SIG-M5 treated with dmso at 0.1 percent for 504 hours (cell line): ENCODE measurements at regions not wholly inside any gene's neighbourhood (a gene's known extent, or its start where the extent isn't known, plus 50 kb on each side); places are given as distances from the start of the nearest gene placed in this dataset.
"Not testable (repeated sequence)": the region's sequence is repeated elsewhere in the genome, so short reads cannot be mapped to it uniquely, and the experiment has no call there.

Experiments used
- DNase-seq: peaks from one replicate; lab custom pipeline; 2025; ENCODE audit not compliant: unreplicated experiment; lab: John Stamatoyannopoulos, UW

DNA sequence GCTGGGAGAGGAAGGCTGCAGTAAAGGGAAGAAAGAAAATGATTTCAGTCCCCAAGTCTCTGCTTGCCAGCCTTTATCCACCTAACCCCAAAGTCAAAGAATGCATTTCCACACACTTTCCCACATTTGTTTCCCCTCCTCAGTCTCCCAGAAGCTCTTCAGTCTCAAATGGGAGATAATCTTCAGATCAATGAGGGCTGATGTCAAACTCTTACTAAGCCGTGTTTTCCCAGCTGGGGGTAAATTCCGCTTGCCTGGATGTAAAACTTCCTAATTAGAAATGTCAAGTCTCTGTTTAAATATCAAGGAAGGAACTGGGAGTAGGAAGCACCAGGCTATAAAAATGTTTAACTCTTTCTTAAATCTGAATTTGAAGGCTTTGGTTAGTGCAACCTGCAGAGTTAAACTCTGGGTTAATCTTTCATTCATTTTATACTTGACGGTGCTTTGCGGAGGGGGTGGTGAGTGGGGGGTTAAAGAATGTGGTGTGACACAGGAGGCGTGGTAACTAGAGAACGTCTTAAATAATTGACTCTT, 601.4 kb upstream of the ACTRT1 start:
- DNase-seq: no peak

DNA sequence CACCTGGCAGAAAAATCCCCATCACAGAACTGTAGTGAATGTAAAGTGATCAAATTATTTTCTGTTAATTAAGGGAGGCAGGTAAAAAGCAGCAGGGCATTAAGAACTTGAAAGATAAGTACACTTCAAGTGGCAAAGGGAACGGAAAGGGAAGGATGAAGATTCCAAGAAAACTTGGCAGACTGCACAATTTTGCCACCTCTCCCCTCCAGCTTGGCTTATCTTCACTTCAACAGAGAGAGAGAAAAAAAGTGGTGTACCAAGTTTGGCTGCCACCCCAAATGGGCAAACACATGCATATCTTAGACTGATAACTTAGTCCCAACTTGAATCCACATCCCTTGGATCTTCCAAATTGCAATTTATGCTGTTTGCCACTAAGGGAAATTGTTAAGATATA, 598.1 kb upstream of the ACTRT1 start:
- no peak for DNase-seq

DNA sequence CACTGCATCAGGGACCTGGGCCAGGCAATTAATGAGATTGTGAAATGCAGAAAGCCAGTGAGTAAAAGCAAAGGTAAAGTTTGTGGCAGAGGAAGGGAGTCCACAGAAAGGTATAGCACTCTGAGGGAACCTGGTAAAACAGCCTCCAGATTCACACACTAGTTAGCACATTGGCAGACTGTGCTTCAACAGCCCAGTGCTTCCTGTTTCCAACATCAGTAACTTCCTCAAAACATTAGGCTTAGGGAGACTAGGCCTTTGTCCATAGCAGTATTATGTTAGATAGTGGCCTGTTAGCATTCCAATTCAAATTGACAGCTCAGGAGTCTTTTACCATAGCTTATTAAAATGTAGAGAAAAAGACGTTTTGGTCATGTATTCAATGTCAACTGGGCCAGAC, 582.6 kb upstream of the ACTRT1 start:
- no peak for DNase-seq

DNA sequence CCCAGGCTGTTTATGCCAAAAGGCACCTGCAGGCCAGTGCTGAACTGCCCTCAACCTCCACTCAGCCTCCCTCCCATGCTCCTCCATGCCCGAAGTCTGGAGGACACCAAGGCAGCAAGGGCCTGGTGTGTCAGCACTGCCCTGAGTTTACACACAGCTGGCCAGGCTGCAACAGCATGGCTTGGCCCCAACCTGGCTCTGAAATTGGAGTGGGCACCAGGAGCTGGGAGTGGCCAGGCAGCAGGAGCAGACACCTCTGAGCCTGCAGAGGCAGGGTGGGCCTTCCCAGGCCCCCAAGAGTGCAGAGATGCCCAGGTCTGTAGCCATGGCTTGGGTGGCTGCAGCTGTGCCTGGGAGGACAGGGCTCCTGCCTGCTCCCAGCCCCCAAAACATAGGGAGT, 571.2 kb upstream of the ACTRT1 start:
- DNase-seq: no peak

DNA sequence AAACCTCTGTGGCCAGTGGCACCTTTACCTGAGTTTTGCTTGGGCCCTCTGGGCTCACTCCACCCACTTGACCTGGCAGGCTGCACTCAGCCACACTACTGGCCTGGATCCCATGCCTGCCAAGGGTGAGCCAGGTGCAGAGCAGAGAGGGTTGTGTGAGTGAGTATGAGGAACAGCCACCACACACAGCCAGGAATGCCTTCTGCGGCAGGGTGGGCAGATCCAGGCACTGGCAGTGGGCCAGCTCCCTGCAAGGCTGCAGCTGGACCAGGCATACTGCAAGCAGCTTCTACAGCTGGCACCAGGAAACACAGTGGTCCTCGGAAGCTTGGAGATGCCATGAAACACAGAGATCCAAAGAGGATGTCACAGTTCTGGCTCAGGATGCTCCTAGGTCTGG, 570.1 kb upstream of the ACTRT1 start:
- no peak for DNase-seq

DNA sequence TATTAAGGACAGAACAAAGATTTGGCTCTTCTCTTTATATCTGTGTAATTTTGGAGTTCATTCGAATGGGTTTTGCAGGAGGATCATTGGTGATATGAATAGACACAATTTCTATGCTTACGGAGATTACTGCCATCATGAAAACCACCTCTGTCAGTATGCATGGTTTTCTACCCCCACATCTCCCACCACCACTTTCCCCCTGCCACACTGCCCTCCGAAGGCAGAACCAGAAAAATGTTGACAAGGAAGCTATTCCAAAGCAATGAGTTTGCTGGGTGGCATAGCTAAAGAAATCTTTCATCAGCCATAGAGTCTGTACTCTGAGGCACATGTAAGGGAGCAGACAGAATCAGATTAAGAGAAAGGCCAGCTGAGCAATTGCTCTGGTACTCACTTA, 567.3 kb upstream of the ACTRT1 start:
- DNase-seq: no peak

DNA sequence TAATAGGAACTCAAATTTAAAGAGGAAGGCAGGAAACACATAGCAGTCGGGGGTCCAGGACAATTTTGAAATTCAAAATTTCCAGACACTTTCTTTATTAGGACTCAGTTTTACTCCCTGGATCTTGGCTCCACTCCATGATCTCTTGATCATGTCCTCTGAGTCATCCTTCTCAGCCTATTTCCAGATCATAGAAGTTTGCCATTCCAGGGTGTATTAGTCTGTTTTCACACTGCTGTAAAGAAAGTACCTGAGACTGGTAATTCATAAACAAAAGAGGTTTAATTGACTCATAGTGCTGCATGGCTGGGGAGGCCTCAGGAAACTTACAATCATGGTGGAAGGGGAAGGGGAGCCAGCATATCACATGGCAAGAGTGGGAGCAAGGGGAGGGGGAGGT, 564.7 kb upstream of the ACTRT1 start:
- DNase-seq: no peak

DNA sequence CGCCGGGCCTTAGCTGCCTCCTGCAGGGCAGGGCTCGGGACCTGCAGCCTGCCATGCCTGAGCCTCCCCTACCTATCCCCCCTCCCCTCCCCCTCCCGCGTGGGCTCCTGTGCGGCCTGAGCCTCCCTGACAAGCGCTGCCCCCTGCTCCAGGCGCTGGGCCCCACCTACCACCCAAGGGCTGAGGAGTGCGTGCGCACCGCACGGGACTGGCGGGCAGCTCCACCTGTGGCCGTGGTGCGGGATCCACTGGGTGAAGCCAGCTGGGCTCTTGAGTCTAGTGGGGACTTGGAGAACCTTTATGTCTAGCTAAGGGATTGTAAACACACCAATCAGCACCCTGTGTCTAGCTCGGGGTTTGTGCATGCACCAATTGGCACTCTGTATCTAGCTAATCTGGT, 554.6 kb upstream of the ACTRT1 start:
- not testable (repeated sequence) for DNase-seq

DNA sequence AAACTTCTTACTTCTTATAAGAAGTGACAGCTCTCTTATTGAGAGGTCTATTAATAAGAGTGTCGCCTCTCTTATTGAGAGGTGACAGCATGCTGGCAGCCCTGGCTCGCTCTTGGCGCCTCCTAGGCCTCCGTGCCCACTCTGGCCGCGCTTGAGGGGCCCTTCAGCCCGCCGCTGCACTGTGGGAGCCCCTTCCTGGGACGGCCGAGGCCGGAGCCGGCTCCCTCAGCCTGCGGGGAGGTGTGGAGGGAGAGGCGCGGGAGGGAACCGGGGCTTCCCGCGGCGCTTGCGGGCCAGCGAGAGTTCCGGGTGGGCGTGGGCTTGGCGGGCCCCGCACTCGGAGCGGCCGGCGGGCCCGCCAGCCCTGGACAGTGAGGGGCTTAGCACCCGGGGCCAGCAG, 554.2 kb upstream of the ACTRT1 start:
- not testable (repeated sequence) for DNase-seq

DNA sequence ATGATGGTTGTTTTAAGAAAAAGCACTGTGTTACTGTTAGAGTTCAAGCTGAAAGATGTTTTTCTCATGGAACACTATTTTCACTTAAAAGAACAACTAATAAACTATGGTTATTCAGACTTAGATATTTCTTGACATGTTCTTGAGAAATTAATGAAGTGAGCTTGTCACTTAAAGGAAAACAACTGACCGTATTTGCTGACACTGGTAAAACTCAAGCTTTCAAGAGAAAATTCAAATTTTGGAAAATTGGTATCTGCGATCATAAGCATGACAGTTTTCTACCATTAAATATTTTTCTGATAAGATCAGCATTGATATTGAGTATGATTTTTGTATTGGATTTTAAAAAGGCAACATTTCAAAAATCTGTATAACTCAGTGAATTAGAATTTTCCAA, 549.5 kb upstream of the ACTRT1 start:
- DNase-seq: no peak

DNA sequence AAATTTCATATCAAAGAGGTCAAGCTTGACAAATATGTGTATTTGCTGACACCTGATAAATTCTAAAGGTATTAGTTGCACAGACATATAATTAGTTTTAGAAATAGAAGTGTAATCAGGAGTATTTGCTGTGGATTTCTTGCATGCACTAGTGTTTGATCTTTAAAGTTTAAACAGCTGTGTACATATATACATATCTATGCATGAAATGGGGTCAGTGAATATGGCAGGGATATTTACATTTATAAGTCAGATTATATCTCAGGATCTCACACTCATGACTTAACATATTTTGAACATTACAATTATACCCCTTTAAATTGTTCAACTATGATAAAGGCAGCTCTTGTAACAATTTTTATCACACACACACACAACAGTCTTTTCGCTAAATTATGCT, 547.4 kb upstream of the ACTRT1 start:
- no peak for DNase-seq

DNA sequence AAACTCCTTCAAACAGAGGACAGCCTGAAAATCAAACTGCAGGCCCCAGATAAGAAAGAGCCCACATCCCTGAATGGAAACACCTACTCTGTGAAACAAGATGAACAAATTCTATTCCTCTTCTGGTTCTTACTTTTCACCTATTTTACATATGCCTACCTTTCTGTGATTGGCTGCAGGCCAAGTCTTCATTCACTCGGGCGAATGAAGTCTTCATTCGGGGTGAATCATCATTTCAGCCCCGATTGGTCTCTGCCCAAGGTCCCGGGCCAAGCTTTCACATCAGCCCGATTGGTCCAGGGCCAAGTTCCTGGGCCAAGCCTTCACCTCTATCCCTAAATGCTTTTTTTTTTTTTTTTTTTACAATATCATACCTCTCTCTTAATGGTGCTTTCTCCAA, 529.8 kb upstream of the ACTRT1 start:
- DNase-seq: no peak

DNA sequence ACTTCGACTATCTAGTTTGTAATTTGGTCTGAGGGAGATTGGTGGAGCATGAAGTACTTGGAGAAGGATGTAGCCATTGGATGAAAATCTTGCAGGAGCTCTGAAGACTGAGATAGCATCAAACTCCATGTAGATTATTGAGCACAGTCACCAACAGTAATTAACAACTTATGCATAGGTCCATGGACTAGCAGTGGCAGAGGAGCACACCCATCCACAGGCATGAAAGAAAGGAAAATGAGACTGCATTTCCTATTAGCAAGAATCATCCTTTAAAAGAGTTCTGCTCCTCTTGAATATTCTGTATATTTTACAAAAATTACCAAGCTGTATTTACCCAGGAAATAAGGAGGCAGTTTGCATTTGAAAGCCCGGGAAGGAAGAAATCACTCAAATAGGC, 529.4 kb upstream of the ACTRT1 start:
- no peak for DNase-seq

DNA sequence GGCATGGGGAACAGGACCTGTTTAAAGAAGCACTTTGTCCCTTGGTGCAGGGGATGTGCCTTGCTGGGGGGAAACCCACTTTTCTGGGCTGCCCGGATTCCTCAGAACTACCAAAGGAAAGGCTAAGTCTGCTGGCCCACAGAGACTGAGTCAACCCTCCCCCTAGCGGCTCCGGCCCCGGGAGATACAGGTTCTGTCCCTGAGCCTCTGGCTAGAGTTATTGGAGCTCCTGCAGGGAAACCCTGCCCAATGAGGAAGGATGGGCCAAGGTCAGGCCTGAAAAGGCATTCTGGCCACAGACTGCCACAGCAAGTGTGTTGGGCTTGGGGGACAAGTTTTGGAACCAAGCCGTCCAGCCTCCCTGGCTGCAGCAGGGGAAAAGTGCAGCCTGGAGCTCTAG, 490.9 kb upstream of the ACTRT1 start:
- DNase-seq: no peak

DNA sequence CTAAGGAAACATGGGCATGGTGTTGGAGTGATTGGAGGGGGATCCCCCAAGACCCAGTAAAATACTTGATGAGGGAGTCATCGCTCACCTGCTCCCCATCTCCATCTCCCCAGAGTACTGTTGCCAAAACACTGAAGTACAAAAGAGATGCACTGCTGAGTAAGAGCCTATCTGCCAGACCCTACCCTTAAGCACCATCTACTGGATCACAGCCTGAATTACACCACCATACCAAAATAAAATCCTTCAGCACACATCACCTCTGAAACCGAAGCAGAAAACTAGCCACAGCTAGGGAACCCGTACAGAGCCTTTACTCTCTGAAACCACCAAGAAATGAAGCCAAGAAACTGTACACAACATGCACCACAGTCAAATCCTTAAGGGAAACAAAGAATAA, 466.3 kb upstream of the ACTRT1 start:
- DNase-seq: peak; percentile 6

DNA sequence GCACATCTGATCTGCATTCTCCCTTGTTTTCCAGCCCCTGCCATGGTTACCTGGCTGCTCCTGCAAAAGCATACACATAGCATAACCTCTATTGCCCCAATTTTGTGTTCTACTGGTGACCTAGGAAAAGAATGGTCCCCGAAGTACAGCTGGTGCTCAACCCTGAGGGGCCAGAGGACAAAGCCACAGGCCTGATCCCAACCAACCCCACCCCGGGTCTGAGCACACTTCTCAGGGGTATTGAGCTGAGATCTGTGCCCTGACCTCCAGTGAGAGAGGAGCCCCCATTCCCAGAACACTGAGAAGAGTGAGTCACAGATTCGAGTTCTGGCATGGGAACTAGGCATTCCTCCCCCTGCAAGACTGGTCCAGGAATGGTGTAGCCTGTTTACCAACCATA, 465.5 kb upstream of the ACTRT1 start:
- DNase-seq: no peak

DNA sequence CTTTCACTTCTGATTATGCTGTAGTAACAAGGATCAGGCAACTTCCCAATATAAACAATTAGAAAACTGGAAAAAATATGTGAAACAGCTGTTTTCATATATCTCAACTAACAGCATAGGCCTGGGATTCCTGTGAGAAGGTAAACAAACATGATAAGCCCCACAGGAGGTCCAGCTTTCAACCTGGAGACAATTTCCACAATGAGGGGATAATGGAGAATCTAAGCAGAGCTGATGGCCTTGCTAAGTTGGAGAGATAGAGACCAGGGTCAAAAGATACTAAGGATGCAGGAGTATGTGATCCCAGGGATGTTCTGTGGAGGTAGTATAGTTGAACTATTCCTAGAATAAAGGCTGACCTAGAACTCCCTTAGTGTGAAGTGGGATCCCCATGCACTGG, 452.3 kb upstream of the ACTRT1 start:
- DNase-seq: no peak

DNA sequence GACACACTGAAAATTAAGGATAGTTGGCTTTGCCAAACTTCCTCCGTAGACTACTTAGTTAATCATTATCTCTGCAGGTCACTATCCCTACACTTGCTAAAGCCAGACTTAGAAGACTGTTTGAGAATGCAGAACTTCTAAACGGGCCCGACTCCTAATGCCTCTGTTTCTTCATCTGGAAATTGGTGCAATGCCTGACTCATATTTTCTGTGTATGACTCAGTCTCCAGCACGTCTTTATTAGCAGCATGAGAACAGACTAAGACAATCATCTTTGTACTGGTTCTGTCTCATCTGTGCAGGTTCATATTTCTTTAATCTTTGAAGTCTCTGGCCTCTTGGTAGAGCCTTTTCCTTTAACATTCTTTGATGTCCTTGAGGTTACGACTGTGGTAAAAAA, 411.9 kb upstream of the ACTRT1 start:
- DNase-seq: no peak

DNA sequence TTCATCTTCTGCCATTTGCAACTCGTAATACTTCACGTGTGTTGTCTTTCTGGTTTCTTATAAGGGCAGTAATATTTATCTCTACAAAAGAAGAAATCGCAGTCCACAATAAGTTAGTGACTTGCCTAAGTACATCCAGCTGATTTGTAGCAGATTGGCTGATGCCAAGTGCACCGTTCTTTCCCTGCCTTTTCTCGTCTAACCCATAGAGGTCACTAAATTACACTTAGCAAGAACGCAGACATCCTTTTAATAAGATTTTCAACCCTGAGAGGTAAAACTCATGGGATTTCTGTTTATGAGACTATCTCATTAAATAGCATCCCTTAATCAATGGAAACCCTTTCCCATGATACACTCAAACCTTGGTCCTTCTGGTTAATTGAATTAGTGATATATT, 408.6 kb upstream of the ACTRT1 start:
- no peak for DNase-seq

DNA sequence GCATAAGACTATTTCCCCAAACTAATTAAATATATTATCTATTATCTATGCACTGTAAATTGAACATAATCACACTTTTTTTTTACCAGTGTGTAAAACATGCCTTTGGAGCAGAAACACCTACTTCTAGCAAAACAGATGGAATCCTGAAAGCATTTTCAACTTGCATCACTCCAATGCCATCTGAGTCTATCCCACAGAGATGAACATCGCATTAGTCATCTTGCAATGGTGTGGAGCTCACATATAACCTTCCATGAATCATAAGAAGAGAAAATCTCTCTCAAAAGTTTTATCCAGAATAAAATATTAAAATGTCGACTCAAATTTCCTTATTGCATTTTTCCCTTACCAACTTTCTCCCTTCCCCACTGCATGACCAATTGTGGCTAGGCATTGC, 406.7 kb upstream of the ACTRT1 start:
- DNase-seq: no peak

DNA sequence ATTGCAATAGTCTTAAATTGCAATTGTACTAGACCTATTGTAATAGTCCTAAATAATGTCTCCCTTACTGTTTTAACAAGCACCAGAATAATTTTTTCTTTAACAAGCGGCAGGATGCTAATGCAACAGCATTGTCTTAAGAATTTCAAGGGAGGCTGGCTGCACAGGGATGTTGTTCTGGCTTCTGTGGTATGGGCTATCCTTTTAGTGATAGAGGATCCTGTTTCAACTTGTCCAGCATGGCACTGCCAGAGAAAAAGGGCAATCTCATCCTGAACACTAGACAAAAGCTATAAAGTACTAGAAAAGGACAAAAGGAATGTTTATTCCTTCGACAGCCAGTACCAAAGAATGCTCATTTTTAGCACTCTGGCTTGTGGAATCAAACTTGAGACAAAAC, 405.5 kb upstream of the ACTRT1 start:
- DNase-seq: no peak

DNA sequence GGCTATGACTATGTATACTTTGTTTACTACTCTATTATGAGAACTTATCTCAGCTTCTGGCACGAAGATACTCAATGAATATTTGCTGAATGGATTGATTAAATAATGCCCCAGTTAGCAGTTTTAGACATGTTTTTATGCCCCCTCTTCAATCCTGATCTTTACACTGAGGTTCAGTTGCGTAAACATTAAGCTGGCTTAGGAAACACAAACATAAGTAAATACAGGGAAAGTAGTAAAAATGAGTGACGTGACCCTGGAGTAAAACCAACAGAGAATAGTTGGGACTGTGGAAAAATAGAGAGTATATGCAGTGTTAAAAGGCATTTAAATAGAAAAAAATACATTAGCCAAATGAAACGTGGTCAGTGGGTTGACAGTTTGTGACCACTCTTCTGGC, 387.0 kb upstream of the ACTRT1 start:
- DNase-seq: no peak

DNA sequence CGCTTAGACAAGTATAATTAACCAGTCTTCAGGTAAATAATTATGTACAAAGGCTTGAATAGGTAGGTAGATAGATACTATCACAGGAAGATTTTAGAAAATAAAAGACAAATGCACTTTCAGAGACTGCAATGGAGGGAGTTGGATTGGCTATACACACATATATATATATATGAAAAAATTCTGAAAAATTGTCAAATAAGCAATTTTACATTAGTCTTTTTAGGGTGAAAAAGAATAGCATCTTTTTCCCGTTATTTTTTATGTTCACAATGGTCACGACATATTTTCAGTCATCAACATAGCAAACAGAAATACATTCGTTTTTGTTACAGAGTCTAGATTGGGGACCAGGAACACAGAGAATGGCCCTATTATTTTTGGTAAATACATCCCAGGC, 385.9 kb upstream of the ACTRT1 start:
- DNase-seq: no peak
